ENCODE measurements at regions not wholly inside any gene's neighbourhood (a gene's known extent, or its start where the extent isn't known, plus 50 kb on each side); places are given as distances from the start of the nearest gene placed in this dataset.

DNA sequence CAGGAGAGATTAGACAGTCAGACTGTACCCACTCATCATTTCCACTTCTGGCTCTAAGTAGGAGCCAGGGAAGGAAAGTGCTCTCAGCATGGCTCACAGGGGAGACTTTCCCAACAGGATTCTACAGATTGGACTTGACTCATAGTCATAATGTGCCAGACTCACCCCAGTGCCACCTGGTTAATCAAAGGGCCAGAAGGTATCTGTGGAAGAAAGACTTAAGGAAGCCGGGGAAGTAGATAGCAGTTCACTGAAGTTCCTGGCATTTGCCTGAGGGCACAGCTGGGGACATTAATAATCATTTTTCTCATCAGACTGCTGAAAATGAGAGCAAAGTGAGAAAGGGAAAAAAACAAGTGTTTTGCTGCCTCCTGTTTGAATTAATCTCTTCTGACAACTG, 717.5 kb downstream of the TUSC7 start:
- no peaks in the 10 kb centered on the region for H3K27me3 Mint-ChIP-seq (ENCODE audit: unreplicated experiment)
- intact Hi-C loops (cut with micrococcal nuclease; ENCODE audit: unreplicated experiment) = no loop called here
- no peaks in the 10 kb centered on the region for H3K36me3 Mint-ChIP-seq (ENCODE audit: insufficient read depth, unreplicated experiment)
- H3K27ac Mint-ChIP-seq (ENCODE audit: unreplicated experiment) = no peak overlapping the region
- no peak overlapping the region for H3K4me3 Mint-ChIP-seq (ENCODE audit: low read depth, unreplicated experiment)
- no peak for DNase-seq
- peaks cover 2% of the 10 kb centered on the region for H3K9me3 Mint-ChIP-seq (ENCODE audit: low read depth, unreplicated experiment)
- no peaks in the 10 kb centered on the region for H3K4me1 Mint-ChIP-seq (ENCODE audit: low read depth, unreplicated experiment)
- BruUV-seq (replicated peaks) = no TSS peak
- CTCF ChIA-PET = no interaction called here
- no peak for TF ChIP-seq CTCF (IDR thresholded peaks at IDR 0.05; ENCODE audit: unreplicated experiment)

DNA sequence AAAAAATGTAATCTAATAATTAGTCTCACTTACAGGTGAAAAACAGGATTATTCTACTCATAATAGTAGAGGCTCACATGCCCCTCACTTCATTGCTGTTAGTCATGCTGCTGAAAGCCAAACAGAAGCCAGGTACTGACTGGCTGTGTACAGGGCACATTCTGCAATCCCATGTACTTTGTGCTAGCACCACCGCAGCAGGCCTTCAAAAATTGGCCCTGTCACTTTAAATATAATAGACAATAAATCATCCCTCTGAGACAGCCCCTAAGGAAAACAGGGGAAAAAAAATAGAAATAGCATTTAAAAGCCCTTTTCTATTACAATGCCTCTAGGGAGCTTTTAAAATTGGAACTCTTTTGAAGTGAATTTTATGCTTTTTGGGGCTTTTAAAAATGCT, 723.8 kb downstream of the TUSC7 start:
- no peak overlapping the region for H3K27ac Mint-ChIP-seq (ENCODE audit: unreplicated experiment)
- H3K9me3 Mint-ChIP-seq (ENCODE audit: low read depth, unreplicated experiment) = no peaks in the 10 kb centered on the region
- DNase-seq = no peak
- H3K4me1 Mint-ChIP-seq (ENCODE audit: low read depth, unreplicated experiment) = no peaks in the 10 kb centered on the region
- no peak overlapping the region for H3K4me3 Mint-ChIP-seq (ENCODE audit: low read depth, unreplicated experiment)
- H3K27me3 Mint-ChIP-seq (ENCODE audit: unreplicated experiment) = no peaks in the 10 kb centered on the region
- BruUV-seq (replicated peaks) = no TSS peak
- CTCF ChIA-PET = no interaction called here
- H3K36me3 Mint-ChIP-seq (ENCODE audit: insufficient read depth, unreplicated experiment) = no peaks in the 10 kb centered on the region
- intact Hi-C loops (cut with micrococcal nuclease; ENCODE audit: unreplicated experiment) = no loop called here
- no peak for TF ChIP-seq CTCF (IDR thresholded peaks at IDR 0.05; ENCODE audit: unreplicated experiment)

DNA sequence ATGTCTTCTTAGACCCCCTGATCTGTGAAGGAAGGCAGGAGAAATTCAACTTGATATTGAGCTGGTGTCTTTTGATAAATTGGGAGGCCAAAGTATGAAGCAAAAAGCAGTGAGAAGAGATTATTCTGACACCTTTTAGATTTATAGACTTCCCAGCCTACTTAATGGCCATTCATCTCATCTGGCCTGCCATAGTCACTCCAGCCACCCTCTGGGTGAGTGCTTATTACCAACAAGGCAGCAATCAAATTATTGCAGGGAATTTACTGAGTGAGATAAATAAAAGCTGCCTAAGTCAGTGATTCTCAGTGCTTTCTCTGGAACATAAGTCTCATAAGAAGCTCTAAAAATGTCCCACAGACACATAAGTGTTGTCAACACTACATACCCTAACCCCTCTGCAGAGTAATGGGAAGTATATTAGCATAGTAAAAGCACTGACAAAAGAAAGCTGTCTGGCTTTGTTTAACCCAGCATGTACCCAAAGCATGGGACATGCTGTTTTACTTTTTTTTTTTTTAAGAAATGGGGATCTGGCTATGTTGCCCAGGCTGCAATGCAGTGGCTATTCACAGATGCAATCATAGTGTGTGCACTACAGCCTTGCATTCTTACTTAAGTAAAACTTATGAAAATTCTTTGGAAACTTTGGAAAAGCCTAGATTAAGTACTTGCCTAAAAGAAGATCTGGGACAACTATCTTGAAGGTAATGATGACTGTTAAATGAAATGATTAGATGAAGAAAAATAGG, 725.3 kb downstream of the TUSC7 start:
- CTCF ChIA-PET = no interaction called here
- Mint-ChIP-seq H3K27ac (ENCODE audit: unreplicated experiment) (no peak overlapping the region), H3K4me1 (ENCODE audit: low read depth, unreplicated experiment) (no peaks in the 10 kb centered on the region), H3K27me3 (ENCODE audit: unreplicated experiment) (no peaks in the 10 kb centered on the region), H3K36me3 (ENCODE audit: insufficient read depth, unreplicated experiment) (no peaks in the 10 kb centered on the region), H3K4me3 (ENCODE audit: low read depth, unreplicated experiment) (no peak overlapping the region), H3K9me3 (ENCODE audit: low read depth, unreplicated experiment) (no peaks in the 10 kb centered on the region)
- TF ChIP-seq CTCF (IDR thresholded peaks at IDR 0.05; ENCODE audit: unreplicated experiment) = no peak
- DNase-seq = no peak
- BruUV-seq (replicated peaks) = no TSS peak
- intact Hi-C loops (cut with micrococcal nuclease; ENCODE audit: unreplicated experiment) = no loop called here

- Mint-ChIP-seq H3K9me3 (ENCODE audit: low read depth, unreplicated experiment) (no peaks in the 10 kb centered on the region), H3K27me3 (ENCODE audit: unreplicated experiment) (no peaks in the 10 kb centered on the region), H3K27ac (ENCODE audit: unreplicated experiment) (no peak overlapping the region), H3K36me3 (ENCODE audit: insufficient read depth, unreplicated experiment) (no peaks in the 10 kb centered on the region), H3K4me1 (ENCODE audit: low read depth, unreplicated experiment) (no peaks in the 10 kb centered on the region), H3K4me3 (ENCODE audit: low read depth, unreplicated experiment) (no peak overlapping the region)
- no TSS peak for BruUV-seq (replicated peaks)
- no peak for DNase-seq
- CTCF ChIA-PET = interaction anchor here (0.7 to 1.0 kb wide), 2 partner anchors 371 to 665 kb away, joined by 3 read pairs; no protein-coding TSS in a partner anchor
- intact Hi-C loops (cut with micrococcal nuclease; ENCODE audit: unreplicated experiment) = no loop called here
- TF ChIP-seq CTCF (IDR thresholded peaks at IDR 0.05; ENCODE audit: unreplicated experiment) = no peak
Observed at GRCh38 chr3:117435506-117435905, 725.9 kb downstream of the TUSC7 start.
